ENCODE measurements at regions not wholly inside any gene's neighbourhood (a gene's known extent, or its start where the extent isn't known, plus 50 kb on each side); places are given as distances from the start of the nearest gene placed in this dataset.

GRCh38 chr6:118755941-118756646 lies 104.7 kb upstream of the CEP85L start:
- TF ChIP-seq, protein P1, sequence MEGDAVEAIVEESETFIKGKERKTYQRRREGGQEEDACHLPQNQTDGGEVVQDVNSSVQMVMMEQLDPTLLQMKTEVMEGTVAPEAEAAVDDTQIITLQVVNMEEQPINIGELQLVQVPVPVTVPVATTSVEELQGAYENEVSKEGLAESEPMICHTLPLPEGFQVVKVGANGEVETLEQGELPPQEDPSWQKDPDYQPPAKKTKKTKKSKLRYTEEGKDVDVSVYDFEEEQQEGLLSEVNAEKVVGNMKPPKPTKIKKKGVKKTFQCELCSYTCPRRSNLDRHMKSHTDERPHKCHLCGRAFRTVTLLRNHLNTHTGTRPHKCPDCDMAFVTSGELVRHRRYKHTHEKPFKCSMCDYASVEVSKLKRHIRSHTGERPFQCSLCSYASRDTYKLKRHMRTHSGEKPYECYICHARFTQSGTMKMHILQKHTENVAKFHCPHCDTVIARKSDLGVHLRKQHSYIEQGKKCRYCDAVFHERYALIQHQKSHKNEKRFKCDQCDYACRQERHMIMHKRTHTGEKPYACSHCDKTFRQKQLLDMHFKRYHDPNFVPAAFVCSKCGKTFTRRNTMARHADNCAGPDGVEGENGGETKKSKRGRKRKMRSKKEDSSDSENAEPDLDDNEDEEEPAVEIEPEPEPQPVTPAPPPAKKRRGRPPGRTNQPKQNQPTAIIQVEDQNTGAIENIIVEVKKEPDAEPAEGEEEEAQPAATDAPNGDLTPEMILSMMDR (IDR thresholded peaks at IDR 0.05) = no peak
- no peak for TF ChIP-seq POLR2A (IDR thresholded peaks at IDR 0.05)
